ENCODE measurements at regions not wholly inside any gene's neighbourhood (a gene's known extent, or its start where the extent isn't known, plus 50 kb on each side); places are given as distances from the start of the nearest gene placed in this dataset.

DNA sequence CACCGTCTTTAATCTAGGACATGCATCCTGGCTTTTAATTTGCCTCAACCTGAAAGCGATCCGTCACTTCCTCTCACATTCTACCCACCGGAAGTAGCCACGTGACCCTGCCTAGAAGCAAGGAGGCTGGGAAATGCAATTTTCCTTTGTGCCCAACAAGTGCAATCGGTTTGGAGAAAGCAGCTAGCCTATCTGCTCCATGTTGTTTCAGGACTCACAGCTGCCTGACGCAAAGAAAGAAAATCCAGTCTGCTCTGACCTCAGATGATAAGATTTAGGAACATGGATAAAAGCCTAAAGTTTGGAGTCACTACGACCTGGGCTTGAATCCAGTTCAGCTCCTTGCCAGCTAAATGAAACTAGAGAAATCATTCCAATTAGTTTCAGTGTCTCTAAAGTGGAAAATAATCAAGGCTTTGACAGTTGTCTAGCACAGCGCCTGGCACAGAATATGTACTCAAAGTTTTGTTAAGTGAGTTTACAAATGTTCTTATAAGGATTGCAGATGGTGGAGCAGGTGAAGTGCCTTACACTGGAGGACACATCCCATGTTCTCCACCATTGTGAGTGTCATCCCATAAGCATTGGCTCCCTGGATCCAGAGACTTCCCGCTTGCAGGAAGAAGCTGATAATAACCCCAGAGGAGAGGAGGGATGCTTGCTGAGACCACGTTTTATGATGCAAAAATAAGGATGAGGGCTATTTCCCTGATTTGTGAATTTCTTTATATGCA lies 553.7 kb downstream of the MN1 start:
- Histone ChIP-seq H3K9me3 (ENCODE audit: insufficient read depth in 2 of 2, low read depth in 1 of 2, low read length in 1 of 2) (no peaks in the 10 kb centered on the region), H3K14ac (ENCODE audit: insufficient read length) (no peak overlapping the region), H3K4me2 (ENCODE audit: insufficient read depth in 1 of 2, low read depth in 2 of 2, low read length in 2 of 2) (no peak overlapping the region), H3K4me1 (replicated peaks in 1 of 4; ENCODE audit: control insufficient read depth in 3 of 4, insufficient read depth in 4 of 4, low read length in 3 of 4) (no peaks in the 10 kb centered on the region), H4K20me1 (replicated peaks in 1 of 2; ENCODE audit: control insufficient read depth in 1 of 2, insufficient read depth in 2 of 2, low read length in 2 of 2) (no peaks in the 10 kb centered on the region), H2BK120ac (replicated peaks; ENCODE audit: low read depth, low read length) (no peak overlapping the region), H2BK15ac (ENCODE audit: low read length) (no peak overlapping the region), H4K8ac (ENCODE audit: extremely low read depth, insufficient read depth, low read length) (no peak overlapping the region), H3K79me1 (ENCODE audit: low read depth, low read length) (no peaks in the 10 kb centered on the region), H4K91ac (replicated peaks; ENCODE audit: insufficient read length, low read length) (no peak overlapping the region), H2BK20ac (ENCODE audit: low read length) (no peak overlapping the region), H3K79me2 (ENCODE audit: control insufficient read depth in 1 of 2, insufficient read depth in 2 of 2, low read length in 2 of 2) (no peaks in the 10 kb centered on the region), H2AK5ac (ENCODE audit: low read depth, low read length) (no peak overlapping the region), H3K36me3 (ENCODE audit: control insufficient read depth in 2 of 4, insufficient read depth in 4 of 4, low read length in 3 of 4) (no peaks in the 10 kb centered on the region), H2AFZ (ENCODE audit: low read length) (peak overlapping the region; percentile 97), H3K27me3 (replicated peaks in 1 of 4; ENCODE audit: control insufficient read depth in 3 of 4, extremely low read depth in 1 of 4, insufficient read depth in 3 of 4, low read length in 3 of 4) (no peaks in the 10 kb centered on the region; a peak in 1 of 7 replicates), H3K23me2 (ENCODE audit: low read depth, low read length) (no peaks in the 10 kb centered on the region; the same call in 1 of the 2 replicates), H3K18ac (ENCODE audit: extremely low read depth, low read length) (no peak overlapping the region), H2BK5ac (ENCODE audit: low read depth, low read length) (no peak overlapping the region), H3K4me3 (ENCODE audit: extremely low read depth in 1 of 4, insufficient read depth in 2 of 4, low read depth in 3 of 4, low read length in 4 of 4) (no peak overlapping the region), H3K23ac (ENCODE audit: insufficient read length) (no peak overlapping the region), H3K9ac (replicated peaks in 1 of 4; ENCODE audit: extremely low read depth in 1 of 4, low read depth in 3 of 4, low read length in 3 of 4) (no peak overlapping the region), H3K4ac (replicated peaks; ENCODE audit: insufficient read length, low read depth, low read length) (no peak overlapping the region), H3K56ac (replicated peaks; ENCODE audit: insufficient read length, low read depth, low read length) (no peak overlapping the region), H2BK12ac (ENCODE audit: low read depth, low read length) (no peak overlapping the region), H3K27ac (ENCODE audit: low read depth, low read length) (no peak overlapping the region), H4K5ac (ENCODE audit: insufficient read length, low read depth, low read length) (no peak overlapping the region)
- whole genome bisulfite sequencing, 2 experiments (ENCODE audit: extremely low coverage in 1 of 2, insufficient coverage in 1 of 2, insufficient read length in 1 of 2, insufficient replicate concordance in 2 of 2, low coverage in 1 of 2, low lambda C conversion rate in 2 of 2, missing lambda C conversion rate in 1 of 2) = 84% methylated on average over 11 of the region's 11 CpGs; no CpG with 5 or more reads in 1 of the 2 experiments
- ChIA-PET POLR2A (ENCODE audit: partially characterized antibody) (no interaction called here), CTCF (ENCODE audit: partially characterized antibody) (no interaction called here)
- DNase-seq (ENCODE audit: low read depth in 1 of 2, low spot score in 2 of 2) (no peak), FAIRE-seq (no peak)
- TF ChIP-seq POU5F1 (IDR thresholded peaks at IDR 0.05; ENCODE audit: low read depth, low read length) = no peak
- no peak for TF ChIP-seq RXRA (IDR thresholded peaks at IDR 0.05; ENCODE audit: insufficient read depth, low read depth, low read length)
- TF ChIP-seq RNF2 (IDR thresholded peaks at IDR 0.05; ENCODE audit: borderline replicate concordance, low read depth, low read length, missing control alignments, poor library complexity, severe bottlenecking) = no peak
- TF ChIP-seq JUN (IDR thresholded peaks at IDR 0.05; ENCODE audit: low read depth, low read length) = no peak
- no peak for TF ChIP-seq SP2 (IDR thresholded peaks at IDR 0.05; ENCODE audit: low read length)
- TF ChIP-seq TBP (IDR thresholded peaks at IDR 0.05; ENCODE audit: low read depth, low read length) = no peak
- no peak for TF ChIP-seq CHD1 (IDR thresholded peaks at IDR 0.05; ENCODE audit: low read depth, low read length)
- no peak for TF ChIP-seq CREB1 (IDR thresholded peaks at IDR 0.05)
- TF ChIP-seq HDAC6 (IDR thresholded peaks at IDR 0.05; ENCODE audit: low read depth, low read length) = no peak
- TF ChIP-seq TCF12 (IDR thresholded peaks at IDR 0.05; ENCODE audit: low read depth, low read length) = no peak
- TF ChIP-seq JUND (IDR thresholded peaks at IDR 0.05; ENCODE audit: low read length) = no peak
- no peak for TF ChIP-seq CBX5 (IDR thresholded peaks at IDR 0.05; ENCODE audit: low read depth, low read length)
- TF ChIP-seq GABPA (IDR thresholded peaks at IDR 0.05; ENCODE audit: borderline replicate concordance, insufficient read depth, low read length) = no peak
- TF ChIP-seq SRF (IDR thresholded peaks at IDR 0.05; ENCODE audit: low read depth, low read length) = no peak
- TF ChIP-seq YY1 (IDR thresholded peaks at IDR 0.05; ENCODE audit: low read depth, low read length) = no peak

All from H1 (cell line).